ENCODE measurements at regions not wholly inside any gene's neighbourhood (a gene's known extent, or its start where the extent isn't known, plus 50 kb on each side); places are given as distances from the start of the nearest gene placed in this dataset.
A peak's percentile ranks its signal among the peaks of the same experiment; 100 is the strongest.

GRCh38 chr3:13162549-13163320 is 89.5 kb upstream of the IQSEC1 start:
- Histone ChIP-seq H2AFZ (no peak overlapping the region), H3K9me2 (ENCODE audit: insufficient read depth) (0 out of 2 replicates have a peak, but pooled peaks cover 4% of the 10 kb centered on the region), H3K79me2 (replicated peaks; ENCODE audit: insufficient read depth) (no peaks in the 10 kb centered on the region), H4K20me1 (replicated peaks; ENCODE audit: insufficient read depth) (no peaks in the 10 kb centered on the region), H3F3A (replicated peaks; ENCODE audit: low read depth) (no peaks in the 10 kb centered on the region), H3K36me3 (ENCODE audit: insufficient read depth) (no peaks in the 10 kb centered on the region), H3K27me3 (ENCODE audit: insufficient read depth) (no peaks in the 10 kb centered on the region), H3K27ac (ENCODE audit: low read depth) (peak overlapping the region; percentile 82), H3K4me1 (ENCODE audit: insufficient read depth) (peaks cover 27% of the 10 kb centered on the region), H3K4me2 (peak overlapping the region; percentile 24), H3K4me3 (no peak overlapping the region)
- Mint-ChIP-seq H3K9me3 (peaks cover 4% of the 10 kb centered on the region; the same call in 2 of the 3 replicates), H3K4me1 (peaks cover 49% of the 10 kb centered on the region), H3K27me3 (ENCODE audit: insufficient read depth, low read depth, poor library complexity) (peaks cover 18% of the 10 kb centered on the region), H3K4me3 (no peak overlapping the region; the same call in 2 of the 3 replicates), H3K27ac (peak overlapping the region; percentile 82; the same call in 1 of the 2 replicates), H3K36me3 (ENCODE audit: low read depth) (no peaks in the 10 kb centered on the region)
- TF ChIP-seq NANOG (IDR thresholded peaks at IDR 0.05; ENCODE audit: borderline replicate concordance), result 0 out of 2 replicates have a peak, but pooled peaks have one; percentile 42
- no peak for TF ChIP-seq STAT1 (IDR thresholded peaks at IDR 0.05; ENCODE audit: unreplicated experiment)
- DNase-seq (ENCODE audit: low spot score) (peak; percentile 47), ATAC-seq (peak; percentile 42)

- DNase-seq (ENCODE audit: low spot score) (peak; percentile 23), ATAC-seq (peak; percentile 12)
- Mint-ChIP-seq H3K4me3 (no peak overlapping the region), H3K9me3 (peaks cover 4% of the 10 kb centered on the region; the same call in 2 of the 3 replicates), H3K36me3 (ENCODE audit: low read depth) (0 out of 3 replicates have a peak, but pooled peaks cover 4% of the 10 kb centered on the region), H3K27ac (peak overlapping the region; percentile 91; the same call in 1 of the 2 replicates), H3K4me1 (peaks cover 50% of the 10 kb centered on the region), H3K27me3 (ENCODE audit: insufficient read depth, low read depth, poor library complexity) (peaks cover 16% of the 10 kb centered on the region)
- H3K27ac ChIP-seq (ENCODE audit: low read depth), result peak overlapping the region; percentile 82
- TF ChIP-seq NANOG (IDR thresholded peaks at IDR 0.05; ENCODE audit: borderline replicate concordance) (no peak), REST (IDR thresholded peaks at IDR 0.05; ENCODE audit: unreplicated experiment) (no peak), ZNF462 (CRISPR knock-in tag; IDR thresholded peaks at IDR 0.05) (no peak), CREB1 (CRISPR knock-in tag; IDR thresholded peaks at IDR 0.05; ENCODE audit: low read depth) (no peak)
- no peaks in the 10 kb centered on the region for H3F3A ChIP-seq (replicated peaks; ENCODE audit: low read depth)
- H3K4me3 ChIP-seq, result no peak overlapping the region
- H4K20me1 ChIP-seq (replicated peaks; ENCODE audit: insufficient read depth), result no peaks in the 10 kb centered on the region
- 0 out of 2 replicates have a peak, but pooled peaks cover 4% of the 10 kb centered on the region for H3K9me2 ChIP-seq (ENCODE audit: insufficient read depth)
- no peaks in the 10 kb centered on the region for H3K79me2 ChIP-seq (replicated peaks; ENCODE audit: insufficient read depth)
- H3K36me3 ChIP-seq (ENCODE audit: insufficient read depth), result no peaks in the 10 kb centered on the region
- H3K4me2 ChIP-seq, result peak overlapping the region; percentile 24
- no peaks in the 10 kb centered on the region for H3K27me3 ChIP-seq (ENCODE audit: insufficient read depth)
- peaks cover 27% of the 10 kb centered on the region for H3K4me1 ChIP-seq (ENCODE audit: insufficient read depth)
- no peak overlapping the region for H2AFZ ChIP-seq
These were observed 88.7 kb upstream of the IQSEC1 start for GRCh38 chr3:13161771-13162535.
